HFFc6 (cell line): ENCODE measurements at regions not wholly inside any gene's neighbourhood (a gene's known extent, or its start where the extent isn't known, plus 50 kb on each side); places are given as distances from the start of the nearest gene placed in this dataset.

Source experiments
- DNase-seq: peaks from one replicate; pipeline ENCODE4 v3.0.0-alpha.2; 2018
- H3K27ac Mint-ChIP-seq: 2 replicates; pipeline ENCODE4 v1.8.0; 2020; ENCODE audit warnings: mild to moderate bottlenecking, mixed read lengths
- H3K27me3 Mint-ChIP-seq: 2 replicates; pipeline ENCODE4 v1.8.0; 2021; ENCODE audit warnings: mild to moderate bottlenecking, moderate library complexity, mixed read lengths; ENCODE audit not compliant: insufficient read depth
- H3K36me3 Mint-ChIP-seq: 2 replicates; pipeline ENCODE4 v1.8.0; 2021; ENCODE audit warnings: low read depth, mixed read lengths
- H3K4me1 Mint-ChIP-seq: 2 replicates; pipeline ENCODE4 v1.8.0; 2020; ENCODE audit warnings: low read depth, mixed read lengths
- H3K4me3 Mint-ChIP-seq: 2 replicates; pipeline ENCODE4 v1.8.0; 2020; ENCODE audit warnings: mild to moderate bottlenecking, moderate library complexity, mixed read lengths
- H3K9me3 Mint-ChIP-seq: 2 replicates; pipeline ENCODE4 v1.8.0; 2020; ENCODE audit warnings: mild to moderate bottlenecking, mixed read lengths
- TF ChIP-seq, protein P1 (sequence below): fragments of 200-600 bp; sonication (generic); IDR thresholded peaks from 2 replicates; pipeline ENCODE4 v1.5.0; 2021; ENCODE audit warnings: antibody characterized with exemption, mild to moderate bottlenecking

DNA sequence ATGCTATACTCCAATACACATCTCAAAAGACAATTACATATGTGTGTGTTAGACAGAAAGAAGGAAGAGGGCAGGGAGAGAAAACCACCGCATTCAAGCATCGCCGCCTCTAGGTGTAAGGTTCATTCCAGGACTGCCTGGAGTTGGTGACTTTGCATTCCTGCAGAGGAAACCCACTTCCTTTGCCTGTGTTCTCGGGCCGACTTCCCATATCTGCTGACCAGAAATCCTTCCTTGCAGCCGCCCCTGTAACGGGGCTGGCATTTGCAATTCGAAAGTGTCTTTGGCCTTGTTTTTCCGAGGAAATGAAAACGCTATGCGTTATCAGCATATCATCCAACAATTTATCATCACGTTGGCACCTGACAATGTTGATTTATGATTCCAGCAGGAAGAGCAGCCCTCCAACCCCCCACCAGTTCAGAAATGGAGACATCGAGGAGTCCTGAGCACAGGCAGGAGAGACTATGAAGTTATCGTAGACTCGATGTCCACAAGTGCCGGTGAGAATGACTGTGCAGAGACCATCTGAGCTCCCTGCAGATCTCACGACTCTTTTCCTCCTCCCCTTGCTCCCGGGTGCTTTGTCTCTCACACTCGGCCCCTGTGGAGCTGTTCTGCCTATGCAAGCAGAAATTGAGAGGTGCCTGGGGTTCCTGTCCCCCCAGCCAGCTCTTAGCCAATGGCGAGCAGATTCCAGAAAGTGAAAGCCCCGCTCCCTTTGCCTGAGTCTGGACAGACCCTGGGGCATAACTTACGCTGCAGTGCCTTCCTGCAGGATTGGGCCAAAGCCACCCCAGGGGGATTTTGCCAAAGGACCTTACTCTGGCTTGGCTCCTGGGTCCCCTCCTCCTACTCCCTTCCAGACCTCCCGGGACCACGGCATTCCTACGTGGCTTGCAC is 68.9 kb upstream of the FOXK1 start:
- no peak for DNase-seq
- TF ChIP-seq, protein P1, sequence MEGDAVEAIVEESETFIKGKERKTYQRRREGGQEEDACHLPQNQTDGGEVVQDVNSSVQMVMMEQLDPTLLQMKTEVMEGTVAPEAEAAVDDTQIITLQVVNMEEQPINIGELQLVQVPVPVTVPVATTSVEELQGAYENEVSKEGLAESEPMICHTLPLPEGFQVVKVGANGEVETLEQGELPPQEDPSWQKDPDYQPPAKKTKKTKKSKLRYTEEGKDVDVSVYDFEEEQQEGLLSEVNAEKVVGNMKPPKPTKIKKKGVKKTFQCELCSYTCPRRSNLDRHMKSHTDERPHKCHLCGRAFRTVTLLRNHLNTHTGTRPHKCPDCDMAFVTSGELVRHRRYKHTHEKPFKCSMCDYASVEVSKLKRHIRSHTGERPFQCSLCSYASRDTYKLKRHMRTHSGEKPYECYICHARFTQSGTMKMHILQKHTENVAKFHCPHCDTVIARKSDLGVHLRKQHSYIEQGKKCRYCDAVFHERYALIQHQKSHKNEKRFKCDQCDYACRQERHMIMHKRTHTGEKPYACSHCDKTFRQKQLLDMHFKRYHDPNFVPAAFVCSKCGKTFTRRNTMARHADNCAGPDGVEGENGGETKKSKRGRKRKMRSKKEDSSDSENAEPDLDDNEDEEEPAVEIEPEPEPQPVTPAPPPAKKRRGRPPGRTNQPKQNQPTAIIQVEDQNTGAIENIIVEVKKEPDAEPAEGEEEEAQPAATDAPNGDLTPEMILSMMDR = no peak
- H3K9me3 Mint-ChIP-seq = no peaks in the 10 kb centered on the region
- H3K36me3 Mint-ChIP-seq = no peaks in the 10 kb centered on the region
- peaks cover 13% of the 10 kb centered on the region for H3K4me1 Mint-ChIP-seq
- H3K27ac Mint-ChIP-seq = no peak overlapping the region
- H3K4me3 Mint-ChIP-seq = peak overlapping the region; percentile 74
- peaks cover 10% of the 10 kb centered on the region for H3K27me3 Mint-ChIP-seq

DNA sequence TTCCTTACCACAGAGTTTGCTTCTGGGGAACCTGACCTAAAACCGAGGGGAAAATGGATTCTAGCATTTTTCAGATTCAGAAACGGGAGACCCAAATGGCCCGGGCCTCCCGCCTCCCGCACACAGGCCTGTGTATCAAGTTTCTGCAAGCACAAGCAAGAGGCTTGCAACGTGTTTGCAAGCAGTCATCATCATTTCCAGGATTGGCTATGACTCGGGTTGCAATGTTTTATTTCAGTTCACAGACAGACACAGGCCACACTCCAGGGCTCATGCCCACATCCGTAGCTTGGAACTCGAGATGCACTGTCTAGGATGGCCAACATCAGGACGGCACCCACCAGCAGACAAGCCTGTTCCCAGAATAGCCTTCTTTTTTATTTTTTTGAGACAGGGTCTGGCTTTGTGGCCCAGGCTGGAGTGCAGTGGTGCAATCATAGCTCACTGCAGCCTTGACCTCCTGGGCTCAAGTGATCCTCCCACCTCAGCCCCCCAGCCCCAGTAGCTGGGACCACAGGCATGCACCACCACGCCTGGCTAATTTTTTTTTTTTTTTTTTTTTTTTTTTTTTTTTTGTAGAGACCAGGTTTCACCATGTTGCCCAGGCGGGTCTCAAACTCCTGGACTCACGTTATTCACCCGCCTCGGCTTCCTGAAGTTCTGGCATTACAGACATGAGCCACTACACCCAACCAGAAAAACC is 68.1 kb upstream of the FOXK1 start:
- no peak for DNase-seq
- Mint-ChIP-seq H3K27ac (no peak overlapping the region), H3K27me3 (peaks cover 11% of the 10 kb centered on the region), H3K4me3 (peak overlapping the region; percentile 74), H3K4me1 (peaks cover 13% of the 10 kb centered on the region), H3K36me3 (no peaks in the 10 kb centered on the region), H3K9me3 (no peaks in the 10 kb centered on the region)
- TF ChIP-seq, protein P1 = no peak

DNA sequence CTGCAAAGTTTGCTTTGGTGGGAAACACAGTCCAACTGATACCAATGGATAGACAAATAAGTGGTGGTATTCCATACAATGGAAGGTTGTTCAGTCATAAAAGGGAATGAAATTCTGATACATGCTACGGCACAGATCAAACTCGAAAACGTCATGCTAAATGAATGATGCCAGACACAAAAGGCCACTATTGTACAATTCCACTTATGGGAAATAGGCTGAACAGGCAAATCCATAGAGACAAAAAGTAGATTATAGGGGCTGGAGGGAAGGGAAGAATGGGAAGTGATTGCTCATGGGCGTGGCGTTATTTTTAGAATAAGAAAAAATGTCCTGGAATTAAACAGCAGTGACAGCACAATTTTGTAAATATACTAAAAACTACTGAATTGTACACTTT is 66.0 kb upstream of the FOXK1 start:
- Mint-ChIP-seq H3K9me3 (no peaks in the 10 kb centered on the region), H3K27ac (no peak overlapping the region), H3K27me3 (peaks cover 11% of the 10 kb centered on the region), H3K36me3 (no peaks in the 10 kb centered on the region), H3K4me3 (no peak overlapping the region), H3K4me1 (peaks cover 15% of the 10 kb centered on the region)
- no peak for DNase-seq
- TF ChIP-seq, protein P1 = no peak

DNA sequence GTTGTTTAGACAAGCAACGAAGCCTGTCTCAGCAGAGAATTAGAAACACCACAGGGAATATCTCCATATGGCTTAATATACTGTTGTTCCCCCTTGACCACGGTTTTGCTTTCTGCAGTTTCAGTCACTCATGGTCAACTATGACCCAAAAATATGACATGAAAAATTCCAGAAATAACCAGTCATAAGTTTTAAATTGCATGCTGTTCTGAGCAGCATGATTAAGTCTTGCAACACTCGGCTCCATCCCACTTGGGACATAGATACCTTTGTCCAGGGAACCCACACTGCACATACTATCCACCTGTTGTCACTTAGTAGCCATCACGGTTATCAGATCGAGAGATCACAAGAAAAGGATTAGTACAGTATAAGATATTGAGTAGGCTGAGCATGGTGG is 60.7 kb upstream of the FOXK1 start:
- no peak overlapping the region for H3K27ac Mint-ChIP-seq
- no peak for DNase-seq

DNA sequence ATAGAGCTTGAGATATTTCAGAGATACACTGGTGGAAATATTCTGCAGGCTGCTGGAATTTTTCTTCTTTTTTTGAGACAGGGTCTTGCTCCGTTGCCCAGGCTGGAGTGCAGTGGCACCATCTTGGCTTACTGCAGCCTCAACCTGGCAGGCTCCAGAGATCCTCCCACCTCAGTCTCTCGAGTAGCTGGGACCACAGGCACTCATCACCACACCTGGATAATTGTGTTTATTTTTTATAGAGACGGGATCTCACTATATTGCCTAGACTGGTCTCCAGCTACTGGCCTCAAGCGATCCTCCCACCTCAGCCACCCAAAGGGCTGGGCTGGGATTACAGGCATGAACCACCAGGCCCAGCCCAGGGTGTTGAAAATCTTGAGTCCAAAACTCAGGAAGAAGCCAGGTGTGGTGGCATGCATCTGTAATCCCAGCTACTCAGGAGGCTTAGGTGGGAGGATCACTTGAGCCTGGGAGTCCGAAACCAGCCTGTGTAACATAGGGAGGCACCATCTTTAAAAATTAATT is 55.7 kb upstream of the FOXK1 start:
- H3K9me3 Mint-ChIP-seq = peaks cover 9% of the 10 kb centered on the region
- H3K4me3 Mint-ChIP-seq = no peak overlapping the region
- DNase-seq = no peak
- no peak overlapping the region for H3K27ac Mint-ChIP-seq
- TF ChIP-seq, protein P1 = no peak
- no peaks in the 10 kb centered on the region for H3K36me3 Mint-ChIP-seq
- H3K4me1 Mint-ChIP-seq = peaks cover 22% of the 10 kb centered on the region
- peaks cover 7% of the 10 kb centered on the region for H3K27me3 Mint-ChIP-seq

More for the DNA sequence above, 60.7 kb upstream of the FOXK1 start:
- Mint-ChIP-seq H3K4me3 (no peak overlapping the region), H3K36me3 (no peaks in the 10 kb centered on the region), H3K4me1 (peaks cover 16% of the 10 kb centered on the region), H3K27me3 (peaks cover 4% of the 10 kb centered on the region), H3K9me3 (peaks cover 9% of the 10 kb centered on the region)
- TF ChIP-seq, protein P1 = no peak
